PFSK-1 (cell line): ENCODE measurements at regions not wholly inside any gene's neighbourhood (a gene's known extent, or its start where the extent isn't known, plus 50 kb on each side); places are given as distances from the start of the nearest gene placed in this dataset.

Experiments used
- POLR2AphosphoS5 ChIP-seq: IDR thresholded peaks from 2 replicates; pipeline ENCODE4 v1.6.1; 2012; ENCODE audit warnings: low read depth, mild to moderate bottlenecking, control low read depth, low read length, moderate library complexity
- SIN3A ChIP-seq: IDR thresholded peaks from 2 replicates; pipeline ENCODE4 v1.6.1; 2012; ENCODE audit warnings: mild to moderate bottlenecking, low read length, moderate library complexity, borderline replicate concordance; ENCODE audit not compliant: insufficient read depth
- TAF1 ChIP-seq: IDR thresholded peaks from 2 replicates; pipeline ENCODE4 v1.6.1; 2012; ENCODE audit warnings: low read length, control low read depth, borderline replicate concordance; ENCODE audit not compliant: insufficient read depth

- TF ChIP-seq POLR2AphosphoS5 = no peak
- TF ChIP-seq TAF1 = no peak
- no peak for TF ChIP-seq SIN3A
These were observed 283.2 kb downstream of the DMAC1 start for GRCh38 chr9:7516376-7516775.
